Spleen (tissue), 11 donors: ENCODE measurements at regions not wholly inside any gene's neighbourhood (a gene's known extent, or its start where the extent isn't known, plus 50 kb on each side); places are given as distances from the start of the nearest gene placed in this dataset.

Experiments used
- DNase-seq: peaks from one replicate; pipeline ENCODE4 v3.0.0-alpha.2; 2020
- H3K27ac ChIP-seq, 8 donors: fragments of 200-600 bp; sonication (generic) in 7 of 8; 1 replicate in 4 of 8; 2 replicates in 4 of 8; pipeline versions ENCODE4 v1.5.0 to v1.8.0; 2016 to 2021; ENCODE audit warnings: inconsistent platforms in 4 of 8, mild to moderate bottlenecking in 4 of 8, moderate library complexity in 1 of 8
- H3K27me3 ChIP-seq, 7 donors: fragments of 200-600 bp; sonication (generic) in 6 of 7; replicated peaks in 1 of 7; 1 replicate in 4 of 7; 2 replicates in 3 of 7; pipeline versions ENCODE4 v1.5.0 to v1.8.0; 2016 to 2021; ENCODE audit warnings: inconsistent platforms in 3 of 7, mild to moderate bottlenecking in 1 of 7
- H3K36me3 ChIP-seq, 6 donors: fragments of 200-600 bp; sonication (generic) in 5 of 6; 1 replicate in 4 of 6; 2 replicates in 2 of 6; pipeline versions ENCODE4 v1.5.0 to v1.8.0; 2016 to 2021; ENCODE audit warnings: inconsistent platforms in 2 of 6
- H3K4me1 ChIP-seq, 6 donors: fragments of 200-600 bp; sonication (generic) in 5 of 6; 1 replicate in 3 of 6; 2 replicates in 3 of 6; pipeline versions ENCODE4 v1.5.0 to v1.8.0; 2016 to 2021; ENCODE audit warnings: inconsistent platforms in 3 of 6
- H3K4me3 ChIP-seq, 8 donors: fragments of 200-600 bp; sonication (generic) in 7 of 8; 1 replicate in 4 of 8; 2 replicates in 4 of 8; pipeline versions ENCODE4 v1.5.0 to v1.8.0; 2016 to 2021; ENCODE audit warnings: inconsistent platforms in 4 of 8, mild to moderate bottlenecking in 4 of 8, moderate library complexity in 2 of 8
- H3K9me3 ChIP-seq, 8 donors: fragments of 200-600 bp; sonication (generic) in 7 of 8; 1 replicate in 4 of 8; 2 replicates in 4 of 8; pipeline versions ENCODE4 v1.5.0 to v1.8.0; 2016 to 2021; ENCODE audit warnings: inconsistent platforms in 4 of 8
- POLR2A ChIP-seq, 3 donors: fragments of 450-650 bp; IDR thresholded peaks; one replicate each; pipeline ENCODE4 v1.5.1; 2017; ENCODE audit warnings: antibody characterized with exemption in 3 of 3, mild to moderate bottlenecking in 1 of 3
- POLR2AphosphoS5 ChIP-seq, 3 donors: sonication (generic); formaldehyde crosslinking; IDR thresholded peaks; one replicate each; pipeline ENCODE4 v1.5.1; 2017; ENCODE audit warnings: antibody characterized with exemption in 3 of 3
- WGBS, 5 donors: extraction: QIAGEN DNeasy Blood & Tissue Kit in 3 of 5; methylation state at CpG; one replicate each; pipeline versions ENCODE4 v1.1.5 to v1.1.7; 2013 to 2018; 5-methylcytosine and 5-hydroxymethylcytosine counted together
- intact Hi-C: fragments of 100-400 bp; cut with DNase I; formaldehyde crosslinking; loops from one replicate; pipeline ENCODE4 v1.15.0; 2023; ENCODE audit warnings: low total_unique reads
- TF ChIP-seq, protein P1 (sequence below), 11 experiments: fragments of 200-600 bp in 7 of 11; fragments of 450-650 bp in 4 of 11; sonication (generic) in 4 of 11; IDR thresholded peaks in 8 of 11; conservative IDR thresholded peaks in 3 of 11; 1 replicate in 7 of 11; 2 replicates in 4 of 11; pipeline versions ENCODE4 v1.4.0 to v1.8.0; 2016 to 2021; ENCODE audit warnings: antibody characterized with exemption in 11 of 11, inconsistent platforms in 4 of 11, mild to moderate bottlenecking in 1 of 11
- donor health status: healthy with polysubstance abuse.
- donor health status: DM: no; HTN: no; CAD: no; lungs with moderate emphysema.
- donor health status: DM: no; HTN: no; CAD: no.
- donor health status: Bipolar disorder and iron deficiency.
- donor health status: healthy.
- donor health status: DM: no; HTN: no; CAD: no.
- donor health status: DM: yes; HTN: yes; CAD: no.

DNA sequence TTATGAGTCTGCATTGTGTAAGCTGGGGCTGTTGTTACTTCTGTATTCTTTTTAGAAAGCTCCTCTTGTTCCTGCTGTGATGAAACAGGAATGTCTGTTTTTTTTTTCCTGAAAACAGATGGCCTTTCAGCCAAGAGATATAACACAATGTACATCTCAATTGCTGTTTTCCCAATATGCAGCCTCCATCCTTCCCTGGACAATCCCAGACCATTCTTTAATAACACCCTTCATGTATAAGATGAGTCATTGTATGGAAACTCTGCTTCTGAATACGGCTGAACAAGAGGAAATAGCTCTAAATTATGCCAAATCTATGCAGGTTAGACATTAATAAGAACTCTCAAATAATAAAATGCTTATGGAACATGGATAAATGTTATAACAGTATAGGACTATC is 60.2 kb upstream of the LRRC4C start:
- Histone ChIP-seq H3K36me3 (no peaks in the 10 kb centered on the region), H3K4me1 (no peaks in the 10 kb centered on the region), H3K9me3 (peaks cover 0 to 5% (median 0%) of the 10 kb centered on the region in 8 donors), H3K27me3 (no peaks in the 10 kb centered on the region), H3K4me3 (no peak overlapping the region), H3K27ac (no peak overlapping the region)
- WGBS, 5 donors: 33 to 46% (median 35%) methylated on average over 1 of the region's 1 CpG
- intact Hi-C loops: no loop called here
- TF ChIP-seq, protein P1, sequence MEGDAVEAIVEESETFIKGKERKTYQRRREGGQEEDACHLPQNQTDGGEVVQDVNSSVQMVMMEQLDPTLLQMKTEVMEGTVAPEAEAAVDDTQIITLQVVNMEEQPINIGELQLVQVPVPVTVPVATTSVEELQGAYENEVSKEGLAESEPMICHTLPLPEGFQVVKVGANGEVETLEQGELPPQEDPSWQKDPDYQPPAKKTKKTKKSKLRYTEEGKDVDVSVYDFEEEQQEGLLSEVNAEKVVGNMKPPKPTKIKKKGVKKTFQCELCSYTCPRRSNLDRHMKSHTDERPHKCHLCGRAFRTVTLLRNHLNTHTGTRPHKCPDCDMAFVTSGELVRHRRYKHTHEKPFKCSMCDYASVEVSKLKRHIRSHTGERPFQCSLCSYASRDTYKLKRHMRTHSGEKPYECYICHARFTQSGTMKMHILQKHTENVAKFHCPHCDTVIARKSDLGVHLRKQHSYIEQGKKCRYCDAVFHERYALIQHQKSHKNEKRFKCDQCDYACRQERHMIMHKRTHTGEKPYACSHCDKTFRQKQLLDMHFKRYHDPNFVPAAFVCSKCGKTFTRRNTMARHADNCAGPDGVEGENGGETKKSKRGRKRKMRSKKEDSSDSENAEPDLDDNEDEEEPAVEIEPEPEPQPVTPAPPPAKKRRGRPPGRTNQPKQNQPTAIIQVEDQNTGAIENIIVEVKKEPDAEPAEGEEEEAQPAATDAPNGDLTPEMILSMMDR (IDR thresholded peaks at IDR 0.05 in 8 of 11, conservative IDR thresholded peaks at IDR 0.05 in 3 of 11): no peak
- TF ChIP-seq POLR2A (IDR thresholded peaks at IDR 0.05) (no peak), POLR2AphosphoS5 (IDR thresholded peaks at IDR 0.05) (no peak)
- no peak for DNase-seq

- Histone ChIP-seq H3K9me3 (peaks cover 0 to 4% (median 0%) of the 10 kb centered on the region in 8 donors), H3K4me1 (no peaks in the 10 kb centered on the region), H3K36me3 (no peaks in the 10 kb centered on the region), H3K27ac (no peak overlapping the region), H3K27me3 (no peaks in the 10 kb centered on the region), H3K4me3 (no peak overlapping the region)
- intact Hi-C loops: no loop called here
- TF ChIP-seq POLR2A (IDR thresholded peaks at IDR 0.05): no peak
- TF ChIP-seq, protein P1 (IDR thresholded peaks at IDR 0.05 in 8 of 11, conservative IDR thresholded peaks at IDR 0.05 in 3 of 11): no peak
- no peak for TF ChIP-seq POLR2AphosphoS5 (IDR thresholded peaks at IDR 0.05)
- no peak for DNase-seq
These were observed 62.9 kb upstream of the LRRC4C start for GRCh38 chr11:41522391-41522790.

- 60 to 73% (median 66%) methylated on average over 2 of the region's 2 CpGs for WGBS, 5 donors
- H3K36me3 ChIP-seq: no peaks in the 10 kb centered on the region
- no peak overlapping the region for H3K27ac ChIP-seq
- H3K4me1 ChIP-seq: no peaks in the 10 kb centered on the region
- H3K27me3 ChIP-seq: no peaks in the 10 kb centered on the region
- intact Hi-C loops: no loop called here
- no peak overlapping the region for H3K4me3 ChIP-seq
- TF ChIP-seq POLR2A (IDR thresholded peaks at IDR 0.05) (no peak), POLR2AphosphoS5 (IDR thresholded peaks at IDR 0.05) (no peak)
- TF ChIP-seq, protein P1 (IDR thresholded peaks at IDR 0.05 in 8 of 11, conservative IDR thresholded peaks at IDR 0.05 in 3 of 11): no peak
- H3K9me3 ChIP-seq: peaks cover 0 to 4% (median 0%) of the 10 kb centered on the region in 8 donors
- no peak for DNase-seq
These were observed 63.6 kb upstream of the LRRC4C start for GRCh38 chr11:41522899-41523672.

DNA sequence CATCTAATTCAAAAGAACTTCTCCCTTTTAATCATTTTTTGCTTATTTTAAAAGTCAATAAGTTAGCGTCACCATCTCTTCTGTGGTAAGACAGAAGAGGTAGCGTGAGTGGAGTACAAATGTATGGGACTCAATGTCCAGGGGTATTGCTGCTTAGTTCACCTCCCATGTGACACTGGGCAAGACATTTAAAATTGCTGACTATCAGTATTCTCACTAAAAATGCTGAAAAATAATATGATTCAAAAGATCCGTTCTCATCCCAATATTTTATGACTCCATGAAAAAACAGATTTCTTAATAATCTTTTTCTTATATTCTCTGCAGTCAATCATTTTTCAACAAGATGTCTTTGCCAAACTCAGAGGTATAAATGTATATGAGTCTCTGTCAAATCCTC is 68.1 kb upstream of the LRRC4C start:
- WGBS, 5 donors: 85 to 96% (median 86%) methylated on average over 3 of the region's 3 CpGs
- intact Hi-C loops: no loop called here
- H3K4me1 ChIP-seq: no peaks in the 10 kb centered on the region
- no peak for DNase-seq
- no peaks in the 10 kb centered on the region for H3K36me3 ChIP-seq
- H3K27ac ChIP-seq: no peak overlapping the region
- TF ChIP-seq POLR2A (IDR thresholded peaks at IDR 0.05): no peak
- TF ChIP-seq POLR2AphosphoS5 (IDR thresholded peaks at IDR 0.05): no peak
- TF ChIP-seq, protein P1 (IDR thresholded peaks at IDR 0.05 in 8 of 11, conservative IDR thresholded peaks at IDR 0.05 in 3 of 11): no peak
- H3K27me3 ChIP-seq: no peaks in the 10 kb centered on the region
- no peak overlapping the region for H3K4me3 ChIP-seq
- peaks cover 0 to 4% (median 0%) of the 10 kb centered on the region in 8 donors for H3K9me3 ChIP-seq
